H1 (cell line): ENCODE measurements at regions not wholly inside any gene's neighbourhood (a gene's known extent, or its start where the extent isn't known, plus 50 kb on each side); places are given as distances from the start of the nearest gene placed in this dataset.

ENCODE experiments used
- CTCF ChIA-PET: fragments of 300-600 bp; sonication (Branson Sonifier 250); formaldehyde crosslinking; loops from one replicate; lab custom pipeline; 2021; ENCODE audit not compliant: partially characterized antibody; lab: Charles Lee
- POLR2A ChIA-PET: fragments of 300-600 bp; sonication (Branson Sonifier 250); formaldehyde crosslinking; loops from one replicate; lab custom pipeline; 2021; ENCODE audit warnings: inconsistent platforms; ENCODE audit not compliant: partially characterized antibody; lab: Charles Lee
- DNase-seq, 2 experiments: peaks; one replicate each; pipeline versions ENCODE4 v3.0.0 to v3.0.0-alpha.2; 2010 to 2022; ENCODE audit warnings: low spot score in 2 of 2, low read depth in 1 of 2, mixed read lengths in 1 of 2
- FAIRE-seq: peaks from 2 replicates; lab custom pipeline; 2011; peaks lifted over from hg19 to GRCh38; lab: Jason Lieb, UNC
- H2AFZ ChIP-seq: 2 replicates; pipeline ENCODE4 v1.8.1; 2012; ENCODE audit warnings: low read length, inconsistent platforms
- H2AK5ac ChIP-seq: 2 replicates; pipeline ENCODE4 v1.6.1; 2013; ENCODE audit warnings: low read depth, low read length
- H2BK120ac ChIP-seq: replicated peaks from 2 replicates; pipeline ENCODE3; 2013; ENCODE audit warnings: low read depth, low read length, inconsistent platforms
- H2BK12ac ChIP-seq: 2 replicates; pipeline ENCODE4 v1.6.1; 2013; ENCODE audit warnings: low read depth, low read length
- H2BK15ac ChIP-seq: 2 replicates; pipeline ENCODE4 v1.6.1; 2013; ENCODE audit warnings: low read length
- H2BK20ac ChIP-seq: 2 replicates; pipeline ENCODE4 v1.6.1; 2013; ENCODE audit warnings: low read length
- H2BK5ac ChIP-seq: 2 replicates; pipeline ENCODE4 v1.6.1; 2013; ENCODE audit warnings: low read depth, low read length
- H3K14ac ChIP-seq: 2 replicates; pipeline ENCODE4 v1.6.1; 2013; ENCODE audit warnings: inconsistent platforms; ENCODE audit not compliant: insufficient read length
- H3K18ac ChIP-seq: 2 replicates; pipeline ENCODE4 v1.6.1; 2013; ENCODE audit warnings: low read length; ENCODE audit errors: extremely low read depth
- H3K23ac ChIP-seq: 2 replicates; pipeline ENCODE4 v1.6.1; 2013; ENCODE audit warnings: inconsistent platforms; ENCODE audit not compliant: insufficient read length
- H3K23me2 ChIP-seq: 2 replicates; pipeline ENCODE4 v1.6.1; 2013; ENCODE audit warnings: low read depth, low read length
- H3K27ac ChIP-seq: 2 replicates; pipeline ENCODE4 v1.6.1; 2011; ENCODE audit warnings: low read depth, low read length, inconsistent platforms
- H3K27me3 ChIP-seq, 4 experiments: replicated peaks in 1 of 4; 1 replicate in 1 of 4; 2 replicates in 3 of 4; pipeline versions ENCODE4 v1.6.1 to v1.8.1; 2011 to 2013; ENCODE audit warnings: low read length in 3 of 4, mild to moderate bottlenecking in 3 of 4, inconsistent platforms in 2 of 4, mixed read lengths in 2 of 4, moderate library complexity in 1 of 4; ENCODE audit not compliant: control insufficient read depth in 3 of 4, insufficient read depth in 3 of 4; ENCODE audit errors: extremely low read depth in 1 of 4
- H3K36me3 ChIP-seq, 4 experiments: 2 replicates each; pipeline versions ENCODE4 v1.6.1 to v1.8.1; 2011 to 2013; ENCODE audit warnings: mild to moderate bottlenecking in 4 of 4, low read length in 3 of 4, moderate library complexity in 2 of 4, control low read depth in 1 of 4, inconsistent platforms in 1 of 4; ENCODE audit not compliant: insufficient read depth in 4 of 4, control insufficient read depth in 2 of 4
- H3K4ac ChIP-seq: replicated peaks from 2 replicates; pipeline ENCODE3; 2013; ENCODE audit warnings: low read length, low read depth, mixed read lengths, inconsistent platforms; ENCODE audit not compliant: insufficient read length
- H3K4me1 ChIP-seq, 4 experiments: replicated peaks in 1 of 4; 1 replicate in 1 of 4; 2 replicates in 3 of 4; pipeline versions ENCODE4 v1.6.1 to v1.8.1; 2011 to 2013; ENCODE audit warnings: low read length in 3 of 4, inconsistent platforms in 2 of 4, mixed read lengths in 1 of 4; ENCODE audit not compliant: insufficient read depth in 4 of 4, control insufficient read depth in 3 of 4
- H3K4me2 ChIP-seq, 2 experiments: 2 replicates each; pipeline versions ENCODE4 v1.6.1 to v1.8.1; 2011 to 2013; ENCODE audit warnings: low read depth in 2 of 2, low read length in 2 of 2, control low read depth in 1 of 2, inconsistent platforms in 1 of 2, mild to moderate bottlenecking in 1 of 2; ENCODE audit not compliant: insufficient read depth in 1 of 2
- H3K4me3 ChIP-seq, 4 experiments: fragments of 200-600, 300-600 bp in 1 of 4; sonication (generic), shearing (Covaris generic), sonication (Bioruptor Twin) in 1 of 4; 2 replicates each; pipeline versions ENCODE4 v1.5.1 to v1.8.1; 2011 to 2016; ENCODE audit warnings: low read length in 4 of 4, low read depth in 3 of 4, control low read depth in 2 of 4, inconsistent platforms in 2 of 4, mild to moderate bottlenecking in 2 of 4, mixed read lengths in 1 of 4, moderate library complexity in 1 of 4; ENCODE audit not compliant: insufficient read depth in 2 of 4; ENCODE audit errors: extremely low read depth in 1 of 4
- H3K56ac ChIP-seq: replicated peaks from 2 replicates; pipeline ENCODE3; 2013; ENCODE audit warnings: low read depth, mild to moderate bottlenecking, mixed read lengths, low read length, inconsistent platforms; ENCODE audit not compliant: insufficient read length
- H3K79me1 ChIP-seq: 2 replicates; pipeline ENCODE4 v1.6.1; 2013; ENCODE audit warnings: low read depth, low read length, control low read depth
- H3K79me2 ChIP-seq, 2 experiments: 2 replicates each; pipeline versions ENCODE4 v1.6.1 to v1.8.1; 2012 to 2013; ENCODE audit warnings: low read length in 2 of 2, mild to moderate bottlenecking in 2 of 2, inconsistent platforms in 1 of 2; ENCODE audit not compliant: insufficient read depth in 2 of 2, control insufficient read depth in 1 of 2
- H3K9ac ChIP-seq, 4 experiments: replicated peaks in 1 of 4; 1 replicate in 1 of 4; 2 replicates in 3 of 4; pipeline versions ENCODE4 v1.6.1 to v1.8.1; 2011 to 2013; ENCODE audit warnings: low read depth in 3 of 4, low read length in 3 of 4, control low read depth in 2 of 4, mild to moderate bottlenecking in 2 of 4, moderate library complexity in 2 of 4, inconsistent platforms in 1 of 4; ENCODE audit errors: extremely low read depth in 1 of 4
- H3K9me3 ChIP-seq, 2 experiments: 2 replicates each; pipeline versions ENCODE4 v1.6.1 to v1.8.1; 2012 to 2013; ENCODE audit warnings: mild to moderate bottlenecking in 2 of 2, moderate library complexity in 2 of 2, control low read depth in 1 of 2, inconsistent platforms in 1 of 2, low read depth in 1 of 2, low read length in 1 of 2, mixed read lengths in 1 of 2; ENCODE audit not compliant: insufficient read depth in 2 of 2
- H4K20me1 ChIP-seq, 2 experiments: replicated peaks in 1 of 2; 2 replicates each; pipeline versions ENCODE3 to v1.8.1; 2011 to 2013; ENCODE audit warnings: inconsistent platforms in 2 of 2, low read length in 2 of 2, mild to moderate bottlenecking in 1 of 2; ENCODE audit not compliant: insufficient read depth in 2 of 2, control insufficient read depth in 1 of 2
- H4K5ac ChIP-seq: 2 replicates; pipeline ENCODE4 v1.6.1; 2013; ENCODE audit warnings: low read length, low read depth, mixed read lengths, inconsistent platforms; ENCODE audit not compliant: insufficient read length
- H4K8ac ChIP-seq: 2 replicates; pipeline ENCODE4 v1.8.0; 2013; ENCODE audit warnings: mild to moderate bottlenecking, moderate library complexity, low read length, inconsistent platforms; ENCODE audit not compliant: insufficient read depth; ENCODE audit errors: extremely low read depth
- H4K91ac ChIP-seq: replicated peaks from 2 replicates; pipeline ENCODE3; 2013; ENCODE audit warnings: low read length, mixed read lengths, inconsistent platforms; ENCODE audit not compliant: insufficient read length
- BACH1 ChIP-seq: IDR thresholded peaks from 2 replicates; pipeline ENCODE4 v1.6.1; 2012; ENCODE audit warnings: low read length, improper control_type of control experiment
- FOSL1 ChIP-seq: IDR thresholded peaks from 2 replicates; pipeline ENCODE4 v1.6.1; 2011; ENCODE audit warnings: mild to moderate bottlenecking, low read depth, low read length, moderate library complexity; ENCODE audit not compliant: insufficient read depth
- HDAC2 ChIP-seq, 2 experiments: fragments of 300-600 bp in 1 of 2; sonication (generic) in 1 of 2; IDR thresholded peaks; 2 replicates each; pipeline ENCODE4 v1.6.1; 2011 to 2012; ENCODE audit warnings: low read depth in 2 of 2, low read length in 2 of 2, mild to moderate bottlenecking in 2 of 2, moderate library complexity in 2 of 2, borderline replicate concordance in 1 of 2, inconsistent platforms in 1 of 2
- POU5F1 ChIP-seq: IDR thresholded peaks from 2 replicates; pipeline ENCODE4 v1.6.1; 2011; ENCODE audit warnings: low read depth, mild to moderate bottlenecking, low read length, moderate library complexity
- RFX5 ChIP-seq: IDR thresholded peaks from 2 replicates; pipeline ENCODE4 v1.6.1; 2011; ENCODE audit warnings: low read depth, low read length, improper control_type of control experiment, borderline replicate concordance
- SRF ChIP-seq: IDR thresholded peaks from 2 replicates; pipeline ENCODE4 v1.6.1; 2011; ENCODE audit warnings: mild to moderate bottlenecking, low read depth, low read length, moderate library complexity
- WGBS, 2 experiments: shearing (Covaris generic) in 1 of 2; methylation state at CpG; one replicate each; pipeline versions ENCODE4 v1.1.6 to v1.1.7; 2013 to 2015; ENCODE audit warnings: low lambda C conversion rate in 2 of 2, mixed read lengths in 2 of 2, inconsistent platforms in 1 of 2, low coverage in 1 of 2, missing lambda C conversion rate in 1 of 2; ENCODE audit not compliant: insufficient replicate concordance in 2 of 2, insufficient coverage in 1 of 2, insufficient read length in 1 of 2; ENCODE audit errors: extremely low coverage in 1 of 2, missing lambda C conversion rate in 1 of 2; 5-methylcytosine and 5-hydroxymethylcytosine counted together

GRCh38 chr1:4554271-4554865 is 100.0 kb upstream of the AJAP1 start:
- Histone ChIP-seq H3K56ac (no peak overlapping the region), H2AK5ac (no peak overlapping the region), H3K14ac (no peak overlapping the region), H3K4me2 (no peak overlapping the region), H2AFZ (no peak overlapping the region), H3K27ac (no peak overlapping the region), H2BK120ac (no peak overlapping the region), H3K27me3 (no peaks in the 10 kb centered on the region), H3K36me3 (no peaks in the 10 kb centered on the region), H2BK15ac (no peak overlapping the region), H3K4me3 (no peak overlapping the region), H3K79me1 (no peaks in the 10 kb centered on the region), H2BK5ac (no peak overlapping the region), H4K20me1 (no peaks in the 10 kb centered on the region), H2BK20ac (no peak overlapping the region), H3K18ac (no peak overlapping the region), H4K91ac (no peak overlapping the region), H2BK12ac (no peak overlapping the region), H3K4ac (no peak overlapping the region), H3K9ac (no peak overlapping the region), H3K4me1 (no peaks in the 10 kb centered on the region), H3K79me2 (no peaks in the 10 kb centered on the region), H3K23me2 (no peaks in the 10 kb centered on the region), H4K5ac (no peak overlapping the region), H4K8ac (no peak overlapping the region), H3K9me3 (peaks cover 16 to 39% of the 10 kb centered on the region in 2 experiments), H3K23ac (no peak overlapping the region)
- 81% methylated on average over 12 of the region's 12 CpGs; no CpG with 5 or more reads in 1 of the 2 experiments for WGBS, 2 experiments
- TF ChIP-seq FOSL1, result no peak
- no peak for TF ChIP-seq SRF
- TF ChIP-seq RFX5, result no peak
- no peak for TF ChIP-seq BACH1
- no peak for TF ChIP-seq POU5F1
- TF ChIP-seq HDAC2 (IDR thresholded peaks at IDR 0.05; ENCODE audit: borderline replicate concordance in 1 of 2, low read depth in 2 of 2, low read length in 2 of 2), result no peak
- FAIRE-seq, result no peak
- ChIA-PET CTCF (no interaction called here), POLR2A (no interaction called here)
- no peak for DNase-seq
